ENCODE measurements at regions not wholly inside any gene's neighbourhood (a gene's known extent, or its start where the extent isn't known, plus 50 kb on each side); places are given as distances from the start of the nearest gene placed in this dataset.

DNA sequence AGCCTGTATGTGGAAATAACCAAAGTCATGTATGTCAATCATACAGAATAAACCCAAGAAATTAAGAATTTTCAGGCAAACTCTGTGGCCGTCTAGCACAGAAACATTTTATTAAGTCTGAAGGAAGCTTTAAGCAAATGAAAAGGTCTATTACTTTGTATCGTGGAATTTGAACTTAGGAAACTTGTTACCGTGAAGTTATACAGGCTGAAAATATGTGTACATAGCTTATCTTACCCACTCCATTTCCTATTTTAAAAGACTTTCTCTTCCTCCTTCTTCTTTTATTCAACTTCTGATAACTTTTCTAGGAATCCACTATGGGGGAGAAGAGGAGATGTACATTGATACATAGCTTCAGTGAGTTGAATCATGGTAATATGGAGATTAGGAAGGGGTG, 108.3 kb downstream of the AGTR2 start:
- no peak for DNase-seq (ENCODE audit: low spot score in 2 of 2)
- intact Hi-C loops (cut with DNase I; ENCODE audit: low total_unique reads), result no loop called here
- no peak overlapping the region for H3K4me3 ChIP-seq (ENCODE audit: low read depth, poor library complexity, severe bottlenecking)
- TF ChIP-seq, protein P1, sequence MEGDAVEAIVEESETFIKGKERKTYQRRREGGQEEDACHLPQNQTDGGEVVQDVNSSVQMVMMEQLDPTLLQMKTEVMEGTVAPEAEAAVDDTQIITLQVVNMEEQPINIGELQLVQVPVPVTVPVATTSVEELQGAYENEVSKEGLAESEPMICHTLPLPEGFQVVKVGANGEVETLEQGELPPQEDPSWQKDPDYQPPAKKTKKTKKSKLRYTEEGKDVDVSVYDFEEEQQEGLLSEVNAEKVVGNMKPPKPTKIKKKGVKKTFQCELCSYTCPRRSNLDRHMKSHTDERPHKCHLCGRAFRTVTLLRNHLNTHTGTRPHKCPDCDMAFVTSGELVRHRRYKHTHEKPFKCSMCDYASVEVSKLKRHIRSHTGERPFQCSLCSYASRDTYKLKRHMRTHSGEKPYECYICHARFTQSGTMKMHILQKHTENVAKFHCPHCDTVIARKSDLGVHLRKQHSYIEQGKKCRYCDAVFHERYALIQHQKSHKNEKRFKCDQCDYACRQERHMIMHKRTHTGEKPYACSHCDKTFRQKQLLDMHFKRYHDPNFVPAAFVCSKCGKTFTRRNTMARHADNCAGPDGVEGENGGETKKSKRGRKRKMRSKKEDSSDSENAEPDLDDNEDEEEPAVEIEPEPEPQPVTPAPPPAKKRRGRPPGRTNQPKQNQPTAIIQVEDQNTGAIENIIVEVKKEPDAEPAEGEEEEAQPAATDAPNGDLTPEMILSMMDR (IDR thresholded peaks at IDR 0.05), result no peak
- no peak for TF ChIP-seq POLR2A (IDR thresholded peaks at IDR 0.05)
- 68 to 84% methylated on average over 3 of the region's 3 CpGs for WGBS, 2 donors

DNA sequence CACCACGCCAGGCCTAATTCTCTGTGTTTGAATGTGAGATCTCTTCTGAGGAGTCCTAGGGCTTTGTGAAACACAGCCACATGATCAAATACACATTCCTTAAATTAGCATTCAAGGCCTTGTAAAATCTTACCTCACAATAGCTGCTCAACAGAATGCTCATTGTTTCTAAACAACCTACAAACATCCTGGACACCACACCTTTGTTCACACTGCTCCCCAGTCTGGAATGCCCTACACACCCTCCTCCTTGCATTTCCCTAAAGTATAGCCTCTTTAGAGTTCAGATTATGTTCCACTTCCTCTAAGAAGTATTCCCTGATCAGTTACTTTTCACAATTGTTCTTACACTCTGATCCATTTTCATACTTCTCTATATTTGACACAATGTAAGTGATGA, 110.6 kb downstream of the AGTR2 start:
- intact Hi-C loops (cut with DNase I; ENCODE audit: low total_unique reads), result no loop called here

DNA sequence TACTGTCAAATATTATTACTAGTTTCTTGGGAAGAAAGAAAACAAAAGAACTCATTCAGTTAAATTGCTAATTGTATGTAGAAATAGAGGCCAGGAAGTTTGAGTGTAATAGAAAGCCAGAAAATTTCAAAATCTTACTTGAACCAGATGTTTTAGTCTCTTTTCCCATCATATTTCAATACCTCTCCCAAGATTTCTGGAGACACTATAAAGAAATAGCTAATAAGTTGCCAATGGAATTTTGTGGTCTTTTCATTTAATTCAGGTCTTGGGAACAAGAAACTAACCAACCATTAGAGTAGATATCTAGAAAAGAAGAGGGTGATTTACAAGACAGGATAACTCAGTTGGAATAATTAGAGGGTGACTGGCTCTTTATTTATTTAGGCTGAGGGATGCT, 112.2 kb downstream of the AGTR2 start:
- intact Hi-C loops (cut with DNase I; ENCODE audit: low total_unique reads), result no loop called here
- no peak overlapping the region for H3K4me3 ChIP-seq (ENCODE audit: low read depth, poor library complexity, severe bottlenecking)
- no peak for DNase-seq (ENCODE audit: low spot score in 2 of 2)
- TF ChIP-seq, protein P1 (IDR thresholded peaks at IDR 0.05), result no peak

More for the DNA sequence above, 110.6 kb downstream of the AGTR2 start:
- no peak overlapping the region for H3K4me3 ChIP-seq (ENCODE audit: low read depth, poor library complexity, severe bottlenecking)
- 63 to 92% methylated on average over 1 of the region's 1 CpG for WGBS, 2 donors
- TF ChIP-seq POLR2A (IDR thresholded peaks at IDR 0.05), result no peak
- TF ChIP-seq, protein P1 (IDR thresholded peaks at IDR 0.05), result no peak
- DNase-seq (ENCODE audit: low spot score in 2 of 2), result no peak

DNA sequence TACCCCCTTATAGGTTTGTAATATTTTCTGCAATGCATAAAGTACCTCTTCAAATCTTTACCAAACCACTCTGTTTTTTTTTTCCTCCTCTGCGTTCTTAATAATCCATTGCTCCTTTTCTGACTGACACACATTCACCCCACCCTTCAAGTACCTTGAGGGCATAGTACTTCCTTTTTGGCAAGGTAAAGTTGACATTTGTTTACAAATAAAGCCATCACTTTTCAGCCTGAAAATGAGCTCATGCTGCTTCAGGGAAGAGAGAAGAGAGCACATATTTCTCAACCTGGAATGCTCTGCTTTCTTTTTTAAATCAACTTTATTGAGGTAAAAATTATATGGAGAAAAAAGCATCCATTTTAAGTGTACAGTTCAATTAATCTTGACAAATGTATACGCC, 113.9 kb downstream of the AGTR2 start:
- DNase-seq (ENCODE audit: low spot score in 2 of 2), result no peak
- H3K4me3 ChIP-seq (ENCODE audit: low read depth, poor library complexity, severe bottlenecking), result no peak overlapping the region
- TF ChIP-seq POLR2A (IDR thresholded peaks at IDR 0.05), result no peak
- TF ChIP-seq, protein P1 (IDR thresholded peaks at IDR 0.05), result no peak
- 36 to 49% methylated on average over 2 of the region's 2 CpGs for WGBS, 2 donors
- intact Hi-C loops (cut with DNase I; ENCODE audit: low total_unique reads), result no loop called here

DNA sequence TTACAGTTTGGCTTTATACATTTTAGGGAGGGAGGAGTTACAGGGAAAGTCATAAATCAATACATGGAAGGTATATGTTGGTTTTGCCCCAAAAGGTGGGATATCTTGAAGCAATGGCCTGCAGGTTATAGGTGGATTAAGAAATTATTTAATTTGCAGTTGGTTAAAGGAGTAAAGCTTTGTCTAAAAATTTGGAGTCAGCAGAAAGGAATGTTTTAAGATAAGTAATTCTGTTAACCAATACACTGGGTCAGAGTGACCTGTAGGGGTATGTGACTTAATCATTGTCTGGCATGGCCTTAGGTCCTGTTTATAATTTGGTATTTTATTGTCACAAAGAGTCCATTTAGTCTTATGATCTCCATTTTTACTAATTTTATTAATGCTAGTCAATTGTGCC, 115.0 kb downstream of the AGTR2 start:
- intact Hi-C loops (cut with DNase I; ENCODE audit: low total_unique reads), result no loop called here
- no peak overlapping the region for H3K4me3 ChIP-seq (ENCODE audit: low read depth, poor library complexity, severe bottlenecking)
- TF ChIP-seq, protein P1 (IDR thresholded peaks at IDR 0.05), result no peak
- no peak for TF ChIP-seq POLR2A (IDR thresholded peaks at IDR 0.05)
- DNase-seq (ENCODE audit: low spot score in 2 of 2), result no peak

DNA sequence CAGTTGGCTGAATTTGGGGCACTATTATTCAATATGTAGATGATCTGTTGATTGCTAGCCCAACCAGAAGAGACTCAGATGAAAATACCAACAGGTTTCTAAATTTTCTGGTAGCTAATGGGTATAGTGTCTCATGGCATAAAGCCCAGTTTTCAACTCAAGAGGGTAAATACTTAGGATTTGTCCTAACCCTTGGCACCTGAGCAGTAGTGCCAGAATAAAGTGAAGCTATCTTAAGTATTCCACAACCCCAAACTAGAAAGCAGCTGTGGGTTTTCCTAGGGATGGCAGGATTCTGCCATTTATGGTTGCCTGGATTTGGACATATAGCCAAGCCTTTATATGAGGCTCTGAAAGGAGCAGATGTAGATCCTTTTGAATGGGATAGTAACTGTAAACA, 119.0 kb downstream of the AGTR2 start:
- intact Hi-C loops (cut with DNase I; ENCODE audit: low total_unique reads), result no loop called here
- no peak for DNase-seq (ENCODE audit: low spot score in 2 of 2)
- TF ChIP-seq, protein P1 (IDR thresholded peaks at IDR 0.05), result no peak
- no peak for TF ChIP-seq POLR2A (IDR thresholded peaks at IDR 0.05)
- no peak overlapping the region for H3K4me3 ChIP-seq (ENCODE audit: low read depth, poor library complexity, severe bottlenecking)

Data from lower leg skin (tissue), 4 donors.